Kidney epithelial cell (primary cell): ENCODE measurements at regions not wholly inside any gene's neighbourhood (a gene's known extent, or its start where the extent isn't known, plus 50 kb on each side); places are given as distances from the start of the nearest gene placed in this dataset.
"Not testable (repeated sequence)": the region's sequence is repeated elsewhere in the genome, so short reads cannot be mapped to it uniquely, and the experiment has no call there.

Source experiments
- DNase-seq: peaks from one replicate; pipeline ENCODE4 v3.0.0-alpha.2; 2010; ENCODE audit warnings: low read depth
- H3K27me3 ChIP-seq: 2 replicates; pipeline ENCODE4 v1.6.0; 2011; ENCODE audit warnings: low read length; ENCODE audit not compliant: control insufficient read depth, insufficient read depth
- H3K36me3 ChIP-seq: 2 replicates; pipeline ENCODE4 v1.5.1; 2011; ENCODE audit warnings: low read length; ENCODE audit not compliant: control insufficient read depth, insufficient read depth
- H3K4me3 ChIP-seq: 2 replicates; pipeline ENCODE4 v1.5.1; 2011; ENCODE audit warnings: low read depth, mild to moderate bottlenecking, control low read depth, low read length
- TF ChIP-seq, protein P1 (sequence below): IDR thresholded peaks from 2 replicates; pipeline ENCODE4 v1.5.1; 2011; ENCODE audit warnings: mild to moderate bottlenecking, moderate library complexity, low read length, control low read depth, inconsistent platforms; ENCODE audit not compliant: insufficient read depth, poor library complexity, severe bottlenecking

DNA sequence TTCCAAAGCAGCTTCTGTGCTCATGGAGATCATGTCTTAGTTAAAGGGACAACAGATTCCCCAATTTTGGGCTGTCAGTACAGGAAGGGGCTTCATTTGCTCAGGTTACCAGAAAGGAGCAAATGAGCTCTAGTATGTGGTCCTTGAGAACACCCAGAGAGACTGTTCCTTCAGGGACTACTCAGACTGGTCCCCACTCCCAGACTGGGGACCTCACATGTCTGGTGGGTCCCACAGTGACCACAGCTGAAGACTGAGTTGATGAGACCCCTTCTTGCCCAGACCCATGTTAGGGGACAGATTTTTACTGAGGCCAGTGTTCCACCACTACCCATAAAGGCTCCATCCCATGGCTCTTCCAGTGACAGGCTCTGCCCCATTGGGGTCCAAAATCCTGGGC, 1695.2 kb downstream of the TP53TG3F start:
- Histone ChIP-seq H3K27me3 (no peaks in the 10 kb centered on the region), H3K4me3 (no peak overlapping the region), H3K36me3 (no peaks in the 10 kb centered on the region)
- TF ChIP-seq, protein P1, sequence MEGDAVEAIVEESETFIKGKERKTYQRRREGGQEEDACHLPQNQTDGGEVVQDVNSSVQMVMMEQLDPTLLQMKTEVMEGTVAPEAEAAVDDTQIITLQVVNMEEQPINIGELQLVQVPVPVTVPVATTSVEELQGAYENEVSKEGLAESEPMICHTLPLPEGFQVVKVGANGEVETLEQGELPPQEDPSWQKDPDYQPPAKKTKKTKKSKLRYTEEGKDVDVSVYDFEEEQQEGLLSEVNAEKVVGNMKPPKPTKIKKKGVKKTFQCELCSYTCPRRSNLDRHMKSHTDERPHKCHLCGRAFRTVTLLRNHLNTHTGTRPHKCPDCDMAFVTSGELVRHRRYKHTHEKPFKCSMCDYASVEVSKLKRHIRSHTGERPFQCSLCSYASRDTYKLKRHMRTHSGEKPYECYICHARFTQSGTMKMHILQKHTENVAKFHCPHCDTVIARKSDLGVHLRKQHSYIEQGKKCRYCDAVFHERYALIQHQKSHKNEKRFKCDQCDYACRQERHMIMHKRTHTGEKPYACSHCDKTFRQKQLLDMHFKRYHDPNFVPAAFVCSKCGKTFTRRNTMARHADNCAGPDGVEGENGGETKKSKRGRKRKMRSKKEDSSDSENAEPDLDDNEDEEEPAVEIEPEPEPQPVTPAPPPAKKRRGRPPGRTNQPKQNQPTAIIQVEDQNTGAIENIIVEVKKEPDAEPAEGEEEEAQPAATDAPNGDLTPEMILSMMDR = no peak
- DNase-seq = no peak

DNA sequence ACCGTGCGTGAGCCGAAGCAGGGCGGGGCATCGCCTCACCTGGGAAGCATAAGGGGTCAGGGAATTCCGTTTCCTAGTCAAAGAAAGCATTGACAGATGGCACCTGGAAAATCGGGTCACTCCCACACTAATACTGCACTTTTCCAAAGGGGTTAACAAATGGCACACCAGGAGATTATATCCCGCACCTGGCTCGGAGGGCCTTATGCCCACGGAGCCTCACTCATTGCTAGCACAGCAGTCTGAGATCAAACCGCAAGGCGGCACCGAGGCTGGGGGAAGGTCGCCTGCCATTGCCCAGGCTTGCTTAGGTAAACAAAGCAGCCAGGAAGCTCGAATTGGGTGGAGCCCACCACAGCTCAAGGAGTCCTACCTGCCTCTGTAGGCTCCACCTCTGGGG, 1698.1 kb downstream of the TP53TG3F start:
- H3K27me3 ChIP-seq, H3K36me3 ChIP-seq, DNase-seq, H3K4me3 ChIP-seq: not testable (repeated sequence)

DNA sequence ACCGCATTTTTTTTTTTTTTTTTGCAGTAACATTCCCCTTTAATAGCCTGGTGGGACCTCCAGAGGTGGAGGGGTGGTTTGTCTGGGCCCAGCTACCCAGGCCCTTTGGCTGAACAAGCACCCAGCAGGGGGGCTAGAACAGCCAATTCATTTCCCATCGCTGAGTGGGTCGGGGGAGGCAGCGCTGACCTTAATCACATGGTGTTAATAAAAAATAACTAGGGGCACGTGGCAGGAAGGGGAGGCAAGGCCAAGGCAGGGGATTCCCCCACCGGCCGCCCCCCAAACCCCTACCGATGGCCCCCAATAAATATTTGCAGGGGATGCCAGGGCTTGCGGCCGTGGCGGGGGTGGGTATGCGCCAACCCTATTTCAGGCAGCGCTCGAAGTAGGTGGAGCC, 1709.9 kb downstream of the TP53TG3F start:
- H3K4me3 ChIP-seq, H3K36me3 ChIP-seq, DNase-seq, H3K27me3 ChIP-seq: not testable (repeated sequence)

DNA sequence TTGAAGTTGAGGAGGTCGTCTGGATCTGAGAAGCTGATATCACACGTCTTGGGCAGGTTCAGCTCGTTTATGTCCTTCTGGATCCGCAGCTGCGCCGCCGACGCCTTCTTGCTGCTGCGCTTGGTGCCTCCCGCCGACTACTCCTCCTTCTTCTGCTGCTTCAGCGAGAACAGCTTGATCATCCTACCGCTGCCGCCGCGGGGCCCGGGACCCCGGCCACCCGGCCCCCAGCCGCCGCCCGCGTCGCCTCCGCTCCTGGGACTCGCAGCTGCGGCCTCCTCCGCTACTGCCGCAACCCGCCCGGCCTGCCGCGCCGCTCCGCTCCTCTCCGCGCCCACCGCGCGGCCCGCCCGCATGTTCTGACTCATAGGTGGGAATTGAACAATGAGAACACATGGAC, 1710.6 kb downstream of the TP53TG3F start:
- H3K36me3 ChIP-seq, H3K27me3 ChIP-seq, DNase-seq, H3K4me3 ChIP-seq: not testable (repeated sequence)

DNA sequence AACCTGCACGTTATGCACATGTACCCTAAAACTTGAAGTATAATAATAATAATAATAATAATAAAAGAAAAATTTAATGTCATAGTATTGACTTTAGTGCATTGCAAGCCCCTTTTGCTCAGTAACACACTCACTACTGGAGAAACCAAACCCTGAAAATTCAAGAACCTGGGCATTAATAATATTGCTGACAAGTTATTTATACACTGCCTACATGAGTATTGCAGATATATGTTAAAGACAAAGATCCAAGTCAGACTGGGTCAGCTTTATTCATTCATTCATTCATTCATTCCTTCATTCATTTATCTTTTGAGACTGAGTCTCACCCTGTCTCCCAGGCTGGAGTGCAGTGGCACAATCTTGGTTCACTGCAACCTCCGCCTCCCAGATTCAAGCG, 1711.2 kb downstream of the TP53TG3F start:
- no peak overlapping the region for H3K4me3 ChIP-seq

DNA sequence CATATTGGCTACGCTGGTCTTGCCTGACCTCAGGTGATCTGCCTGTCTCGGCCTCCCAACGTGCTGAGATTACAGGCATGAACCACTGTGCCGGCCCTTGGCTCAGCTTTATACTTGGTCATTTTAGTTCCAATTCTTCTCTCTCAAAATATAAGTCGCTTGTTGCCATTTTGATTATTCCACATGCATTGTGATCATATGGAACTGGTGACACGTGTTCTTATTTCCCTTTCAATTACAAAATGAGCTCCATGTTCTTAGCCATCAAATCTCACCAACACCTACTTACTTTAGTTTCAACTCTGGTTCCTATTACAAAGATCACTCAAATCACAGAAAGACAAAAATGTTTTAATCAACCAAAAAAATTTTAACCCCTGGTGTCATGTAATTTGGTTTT, 1711.7 kb downstream of the TP53TG3F start:
- H3K27me3 ChIP-seq = no peaks in the 10 kb centered on the region
- TF ChIP-seq, protein P1 = no peak
- H3K36me3 ChIP-seq = no peaks in the 10 kb centered on the region
- DNase-seq = no peak
- H3K4me3 ChIP-seq = no peak overlapping the region

More for the DNA sequence above, 1711.2 kb downstream of the TP53TG3F start:
- DNase-seq = no peak
- Histone ChIP-seq H3K36me3 (no peaks in the 10 kb centered on the region), H3K27me3 (no peaks in the 10 kb centered on the region)
- TF ChIP-seq, protein P1 = no peak

DNA sequence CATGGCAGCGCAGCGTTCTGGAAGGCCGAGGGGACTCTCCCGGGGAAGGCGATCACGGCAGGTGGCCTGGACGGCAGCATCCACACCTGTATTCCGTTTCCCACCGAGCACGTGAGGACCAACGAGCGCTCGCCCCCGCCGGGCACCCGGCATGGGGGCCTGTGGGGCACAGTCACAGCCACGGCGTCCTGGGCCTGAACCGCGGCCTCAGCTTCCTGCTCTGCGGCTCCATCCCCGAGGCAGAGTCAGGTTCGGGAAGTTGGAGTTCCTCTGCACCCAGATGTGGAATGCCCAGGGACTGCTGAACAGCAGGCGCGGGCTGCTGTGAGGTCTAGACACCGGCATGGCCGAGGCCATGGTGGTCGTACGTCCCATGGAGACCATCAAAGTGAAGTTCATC, 1713.9 kb downstream of the TP53TG3F start:
- DNase-seq = no peak
- no peak overlapping the region for H3K4me3 ChIP-seq
- TF ChIP-seq, protein P1 = no peak
- H3K27me3 ChIP-seq = no peaks in the 10 kb centered on the region
- no peaks in the 10 kb centered on the region for H3K36me3 ChIP-seq

DNA sequence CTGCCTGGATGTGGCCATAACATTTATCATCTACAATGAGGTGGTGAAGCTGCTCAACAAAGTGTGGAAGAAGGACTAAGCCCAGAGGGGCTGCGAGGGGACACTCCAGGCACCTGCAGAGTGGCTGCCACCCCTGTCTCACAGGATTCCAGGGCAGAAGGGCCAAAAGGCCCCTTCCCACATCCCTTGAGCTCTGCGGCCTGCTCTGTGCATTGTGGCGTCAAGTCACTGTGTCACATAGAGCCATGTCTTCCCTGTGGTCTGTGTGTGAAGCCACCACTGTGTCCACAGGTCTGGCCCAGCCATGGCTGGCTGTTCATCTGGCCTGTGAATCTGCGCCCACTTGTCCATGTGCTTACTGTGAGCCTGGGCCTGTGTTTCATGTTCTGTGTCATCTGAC, 1714.6 kb downstream of the TP53TG3F start:
- Histone ChIP-seq H3K27me3 (no peaks in the 10 kb centered on the region), H3K4me3 (no peak overlapping the region), H3K36me3 (no peaks in the 10 kb centered on the region)
- TF ChIP-seq, protein P1 = no peak
- DNase-seq = no peak
